GM10248 (cell line): ENCODE measurements at regions not wholly inside any gene's neighbourhood (a gene's known extent, or its start where the extent isn't known, plus 50 kb on each side); places are given as distances from the start of the nearest gene placed in this dataset.

ENCODE experiments used
- CTCF ChIA-PET: fragments of 300-600 bp; sonication (Branson Sonifier 250); formaldehyde crosslinking; extraction: SDS; loops from one replicate; lab custom pipeline; 2021; ENCODE audit warnings: antibody characterized with exemption; lab: Yijun Ruan, JAX
- POLR2A ChIA-PET: fragments of 350-650 bp; sonication (Branson Sonifier 250); formaldehyde crosslinking; extraction: SDS; loops from one replicate; lab custom pipeline; 2020; ENCODE audit warnings: antibody characterized with exemption; lab: Yijun Ruan, JAX
- DNase-seq: peaks from one replicate; pipeline ENCODE4 v3.0.0; 2012; ENCODE audit errors: extremely low spot score
- CTCF ChIP-seq: IDR thresholded peaks from 2 replicates; pipeline ENCODE4 v1.5.1; 2012; ENCODE audit warnings: mild to moderate bottlenecking, low read depth; ENCODE audit errors: extremely low read depth, missing control alignments, control extremely low read depth

- DNase-seq, result no peak
- ChIA-PET CTCF (interaction anchor here (1.2 kb wide), 1 partner anchor 50 kb away, joined by 3 read pairs; no protein-coding TSS in a partner anchor), POLR2A (no interaction called here)
- TF ChIP-seq CTCF, result no peak
Observed at GRCh38 chr6:2476376-2476775, 231.0 kb upstream of the GMDS start.

GRCh38 chr6:2471472-2471871 lies 226.1 kb upstream of the GMDS start:
- no peak for DNase-seq
- TF ChIP-seq CTCF, result no peak
- ChIA-PET CTCF (interaction anchor here (1.3 kb wide), 1 partner anchor 32 kb away, joined by 3 read pairs; no protein-coding TSS in a partner anchor), POLR2A (no interaction called here)

GRCh38 chr6:2469428-2469827 lies 224.0 kb upstream of the GMDS start:
- ChIA-PET CTCF (no interaction called here), POLR2A (no interaction called here)
- no peak for DNase-seq
- TF ChIP-seq CTCF, result no peak

- ChIA-PET POLR2A (no interaction called here), CTCF (interaction anchor here (1.2 kb wide), 1 partner anchor 14 kb away, joined by 3 read pairs; no protein-coding TSS in a partner anchor)
- no peak for TF ChIP-seq CTCF
- no peak for DNase-seq
Observed at GRCh38 chr6:2468601-2468955, 223.2 kb upstream of the GMDS start.

GRCh38 chr6:2467929-2468600 lies 222.7 kb upstream of the GMDS start:
- ChIA-PET POLR2A (no interaction called here), CTCF (interaction anchor here (1.0 to 1.2 kb wide), 2 partner anchors 10 to 15 kb away, joined by 3 read pairs; no protein-coding TSS in a partner anchor)
- no peak for DNase-seq
- TF ChIP-seq CTCF, result no peak

GRCh38 chr6:2465336-2465735 lies 219.9 kb upstream of the GMDS start:
- no peak for TF ChIP-seq CTCF
- ChIA-PET CTCF (no interaction called here), POLR2A (no interaction called here)
- DNase-seq, result no peak
